Breast epithelium (tissue), 3 donors: ENCODE measurements at regions not wholly inside any gene's neighbourhood (a gene's known extent, or its start where the extent isn't known, plus 50 kb on each side); places are given as distances from the start of the nearest gene placed in this dataset.

Experiments used
- CTCF ChIP-seq, 3 donors: fragments of 450-650 bp; IDR thresholded peaks; one replicate each; pipeline ENCODE4 v1.5.1; 2016 to 2017; ENCODE audit warnings: antibody characterized with exemption in 3 of 3, mild to moderate bottlenecking in 3 of 3, moderate library complexity in 3 of 3
- POLR2AphosphoS5 ChIP-seq, 3 donors: sonication (generic); formaldehyde crosslinking; IDR thresholded peaks; one replicate each; pipeline ENCODE4 v1.6.1; 2017; ENCODE audit warnings: antibody characterized with exemption in 3 of 3

- TF ChIP-seq CTCF (IDR thresholded peaks at IDR 0.05) = no peak
- TF ChIP-seq POLR2AphosphoS5 (IDR thresholded peaks at IDR 0.05) = no peak
Observed at GRCh38 chr1:94296018-94296417, 58.6 kb upstream of the ARHGAP29 start.
